ENCODE measurements at regions not wholly inside any gene's neighbourhood (a gene's known extent, or its start where the extent isn't known, plus 50 kb on each side); places are given as distances from the start of the nearest gene placed in this dataset.

GRCh38 chr16:47967374-47967773 lies 188.4 kb downstream of the ABCC12 start:
- DNase-seq = no peak

- DNase-seq = no peak
Observed at GRCh38 chr16:47966325-47966724, 189.5 kb downstream of the ABCC12 start.

GRCh38 chr16:47965439-47965838 lies 190.4 kb downstream of the ABCC12 start:
- DNase-seq = no peak

- no peak for DNase-seq
Observed at GRCh38 chr16:47958726-47959125, 197.1 kb downstream of the ABCC12 start.

- DNase-seq = no peak
Observed at GRCh38 chr16:47956916-47957315, 198.9 kb downstream of the ABCC12 start.

GRCh38 chr16:47949714-47950113 lies 206.1 kb downstream of the ABCC12 start:
- DNase-seq = no peak

GRCh38 chr16:47949276-47949675 lies 206.5 kb downstream of the ABCC12 start:
- no peak for DNase-seq

GRCh38 chr16:47947723-47948122 lies 208.1 kb downstream of the ABCC12 start:
- DNase-seq = no peak

- DNase-seq = no peak
Observed at GRCh38 chr16:47946092-47946491, 209.7 kb downstream of the ABCC12 start.

GRCh38 chr16:47944589-47944988 lies 211.2 kb downstream of the ABCC12 start:
- no peak for DNase-seq

- DNase-seq = no peak
Observed at GRCh38 chr16:47943235-47943634, 212.6 kb downstream of the ABCC12 start.

- no peak for DNase-seq
Observed at GRCh38 chr16:47940466-47940865, 215.3 kb downstream of the ABCC12 start.

- no peak for DNase-seq
Observed at GRCh38 chr16:47939680-47940079, 216.1 kb downstream of the ABCC12 start.

GRCh38 chr16:47938272-47938671 lies 217.5 kb downstream of the ABCC12 start:
- DNase-seq = no peak

- no peak for DNase-seq
Observed at GRCh38 chr16:47928008-47928407, 227.8 kb downstream of the ABCC12 start.

GRCh38 chr16:47927330-47927729 lies 228.5 kb downstream of the ABCC12 start:
- no peak for DNase-seq

- no peak for DNase-seq
Observed at GRCh38 chr16:47925811-47926460, 229.9 kb downstream of the ABCC12 start.

- no peak for DNase-seq
Observed at GRCh38 chr16:47924950-47925349, 230.8 kb downstream of the ABCC12 start.

- no peak for DNase-seq
Observed at GRCh38 chr16:47921535-47921934, 234.3 kb downstream of the ABCC12 start.

- DNase-seq = no peak
Observed at GRCh38 chr16:47920709-47921108, 235.1 kb downstream of the ABCC12 start.

GRCh38 chr16:47917118-47917517 lies 238.7 kb downstream of the ABCC12 start:
- no peak for DNase-seq

GRCh38 chr16:47916266-47916665 lies 239.5 kb downstream of the ABCC12 start:
- no peak for DNase-seq

- no peak for DNase-seq
Observed at GRCh38 chr16:47907109-47907508, 248.7 kb downstream of the ABCC12 start.

- no peak for DNase-seq
Observed at GRCh38 chr16:47905771-47906170, 250.0 kb downstream of the ABCC12 start.

- DNase-seq = no peak
Observed at GRCh38 chr16:47904691-47905090, 251.1 kb downstream of the ABCC12 start.

All from CD4-positive, alpha-beta T cell treated with Interleukin-4 for 1 hour (primary cell).